HepG2 (cell line): ENCODE measurements at regions not wholly inside any gene's neighbourhood (a gene's known extent, or its start where the extent isn't known, plus 50 kb on each side); places are given as distances from the start of the nearest gene placed in this dataset.

Source experiments
- ATAC-seq: fragments of 200-7000 bp; cut with Tn5 transposase; 3 replicates; pipeline ENCODE4 v1.9.1; 2020; ENCODE audit warnings: mild to moderate bottlenecking, moderate library complexity
- BruUV-seq: library from RNA; stranded (reverse); fragments of 400-500 nt; replicated peaks from 2 replicates; lab custom pipeline; 2021; lab: Mats Ljungman, UMichigan
- CTCF ChIA-PET: fragments of 300-600 bp; formaldehyde crosslinking; extraction: SDS; loops from one replicate; lab custom pipeline; 2021; ENCODE audit warnings: low total read pairs, inconsistent platforms, low intra/inter-chr PET ratio; lab: Yijun Ruan, JAX
- POLR2A ChIA-PET: fragments of 350-600 bp; sonication (Branson Sonifier 250); formaldehyde crosslinking; loops from one replicate; lab custom pipeline; 2020; ENCODE audit warnings: antibody characterized with exemption, inconsistent platforms; lab: Yijun Ruan, JAX
- DNase-seq: peaks from one replicate; pipeline ENCODE4 v3.0.0-alpha.2; 2015; ENCODE audit warnings: low spot score
- FAIRE-seq: peaks from 3 replicates; lab custom pipeline; 2011; peaks lifted over from hg19 to GRCh38; lab: Jason Lieb, UNC
- H2AFZ ChIP-seq: one replicate; pipeline ENCODE4 v1.6.1; 2011; ENCODE audit warnings: low read length, inconsistent platforms
- H3K27ac ChIP-seq: fragments of 300-600 bp; 3 replicates; pipeline ENCODE4 v1.8.0; 2011; ENCODE audit warnings: mixed run types, mild to moderate bottlenecking, mixed read lengths, low read length, inconsistent platforms; ENCODE audit not compliant: insufficient read depth; ENCODE audit errors: extremely low read length
- H3K27me3 ChIP-seq, 2 experiments: fragments of 200-600 bp in 1 of 2; 2 replicates in 1 of 2; 3 replicates in 1 of 2; pipeline versions ENCODE4 v1.6.0 to v1.8.0; 2011; ENCODE audit warnings: low read length in 2 of 2, mild to moderate bottlenecking in 2 of 2, moderate library complexity in 2 of 2, inconsistent platforms in 1 of 2; ENCODE audit not compliant: insufficient read depth in 2 of 2, control insufficient read depth in 1 of 2
- H3K36me3 ChIP-seq, 2 experiments: fragments of 200-600 bp in 1 of 2; replicated peaks in 1 of 2; 2 replicates in 1 of 2; 3 replicates in 1 of 2; pipeline versions ENCODE4 v1.5.1 to v1.8.0; 2011; ENCODE audit warnings: low read length in 2 of 2, inconsistent platforms in 1 of 2; ENCODE audit not compliant: insufficient read depth in 2 of 2, control insufficient read depth in 1 of 2
- H3K4me1 ChIP-seq: 2 replicates; pipeline ENCODE4 v1.5.1; 2012; ENCODE audit warnings: low read length, inconsistent platforms; ENCODE audit not compliant: insufficient read depth
- H3K4me2 ChIP-seq: 2 replicates; pipeline ENCODE4 v1.6.0; 2011; ENCODE audit warnings: low read depth, low read length, inconsistent platforms
- H3K4me3 ChIP-seq, 3 experiments: fragments of 200-600 bp in 1 of 3; sonication (generic), shearing (Covaris generic) in 1 of 3; replicated peaks in 1 of 3; 2 replicates each; pipeline ENCODE4 v1.5.1; 2011 to 2016; ENCODE audit warnings: low read length in 3 of 3, inconsistent platforms in 2 of 3, low read depth in 2 of 3, mild to moderate bottlenecking in 2 of 3, control low read depth in 1 of 3, mixed read lengths in 1 of 3; ENCODE audit not compliant: insufficient read depth in 1 of 3
- H3K79me2 ChIP-seq: one replicate; pipeline ENCODE4 v1.6.1; 2011; ENCODE audit warnings: low read length, inconsistent platforms; ENCODE audit not compliant: insufficient read depth
- H3K9ac ChIP-seq: 2 replicates; pipeline ENCODE4 v1.6.0; 2011; ENCODE audit warnings: mild to moderate bottlenecking, low read depth, low read length, inconsistent platforms; ENCODE audit not compliant: insufficient read depth
- H3K9me3 ChIP-seq: 2 replicates; pipeline ENCODE4 v1.5.1; 2012; ENCODE audit warnings: mild to moderate bottlenecking, low read length
- H4K20me1 ChIP-seq: 2 replicates; pipeline ENCODE4 v1.6.0; 2011; ENCODE audit warnings: inconsistent platforms, mild to moderate bottlenecking, low read length, moderate library complexity; ENCODE audit not compliant: insufficient read depth
- CBX5 ChIP-seq: sonication (generic); formaldehyde crosslinking; IDR thresholded peaks from 2 replicates; pipeline ENCODE4 v1.4.0; 2020; ENCODE audit warnings: missing genetic modification reagents, borderline replicate concordance
- CCAR2 ChIP-seq: fragments of 200-400 bp; formaldehyde crosslinking; optimal IDR thresholded peaks from 2 replicates; pipeline ENCODE3; 2018; ENCODE audit warnings: low read depth, mild to moderate bottlenecking, low read length, moderate library complexity
- GATAD2A ChIP-seq: IDR thresholded peaks from 2 replicates; pipeline ENCODE4 v1.6.1; 2016
- KDM5A ChIP-seq: fragments of 200-600 bp; sonication (generic); IDR thresholded peaks from 2 replicates; pipeline ENCODE4 v1.7.0; 2018; ENCODE audit warnings: antibody characterized with exemption, mild to moderate bottlenecking, low read length, borderline replicate concordance
- MAF1 ChIP-seq: sonication (generic); formaldehyde crosslinking; IDR thresholded peaks from 2 replicates; pipeline ENCODE4 v1.5.0; 2020; ENCODE audit warnings: missing genetic modification reagents, borderline replicate concordance
- NRL ChIP-seq: sonication (generic); formaldehyde crosslinking; IDR thresholded peaks from 2 replicates; pipeline ENCODE4 v1.5.0; 2020; ENCODE audit warnings: missing genetic modification reagents, mild to moderate bottlenecking, moderate library complexity, borderline replicate concordance
- RXRA ChIP-seq: sonication (generic); formaldehyde crosslinking; IDR thresholded peaks from 2 replicates; pipeline ENCODE4 v1.5.1; 2020; ENCODE audit warnings: missing genetic modification reagents
- SNAPC4 ChIP-seq: sonication (generic); formaldehyde crosslinking; IDR thresholded peaks from 2 replicates; pipeline ENCODE4 v1.4.0; 2020; ENCODE audit warnings: mild to moderate bottlenecking, missing genetic modification reagents
- TRAFD1 ChIP-seq: sonication (generic); formaldehyde crosslinking; IDR thresholded peaks from 2 replicates; pipeline ENCODE4 v1.5.1; 2020; ENCODE audit warnings: missing genetic modification reagents, mild to moderate bottlenecking, borderline replicate concordance
- TRIM22 ChIP-seq: fragments of 450-650 bp; IDR thresholded peaks from 2 replicates; pipeline ENCODE4 v1.6.1; 2017
- ZNF441 ChIP-seq: sonication (generic); formaldehyde crosslinking; IDR thresholded peaks from 2 replicates; pipeline ENCODE4 v1.7.0; 2021; ENCODE audit warnings: missing genetic modification reagents, borderline replicate concordance
- ZNF557 ChIP-seq: sonication (generic); formaldehyde crosslinking; IDR thresholded peaks from 2 replicates; pipeline ENCODE4 v1.4.0; 2020; ENCODE audit warnings: missing genetic modification reagents
- ZNF562 ChIP-seq: sonication (generic); formaldehyde crosslinking; IDR thresholded peaks from 2 replicates; pipeline ENCODE4 v1.8.0; 2022; ENCODE audit warnings: missing genetic modification reagents, borderline replicate concordance
- ZNF768 ChIP-seq: sonication (generic); formaldehyde crosslinking; IDR thresholded peaks from 2 replicates; pipeline ENCODE4 v1.4.0; 2020; ENCODE audit warnings: missing genetic modification reagents
- ZNF792 ChIP-seq: IDR thresholded peaks from 2 replicates; pipeline ENCODE4 v1.6.1; 2016
- ZSCAN21 ChIP-seq: sonication (generic); formaldehyde crosslinking; IDR thresholded peaks from 2 replicates; pipeline ENCODE4 v1.8.0; 2022; ENCODE audit warnings: mild to moderate bottlenecking, missing genetic modification reagents, moderate library complexity, borderline replicate concordance
- WGBS: methylation state at CpG from one replicate; pipeline ENCODE4 v1.1.6; 2017; ENCODE audit warnings: low lambda C conversion rate; 5-methylcytosine and 5-hydroxymethylcytosine counted together
- in situ Hi-C: cut with HindIII; loops from 2 replicates; pipeline ENCODE4 v1.10.0; 2017; ENCODE audit warnings: low pct_unique_long_range_greater_than_20kb; ENCODE audit not compliant: extremely low pct_ligation_motif_present
- intact Hi-C: fragments of 100-400 bp; cut with micrococcal nuclease; formaldehyde crosslinking; loops from one replicate; pipeline ENCODE4 v1.10.0; 2022; ENCODE audit not compliant: unreplicated experiment

- TF ChIP-seq ZNF768 (CRISPR knock-in tag) (no peak), SNAPC4 (CRISPR knock-in tag) (no peak), ZNF562 (CRISPR knock-in tag) (no peak), ZNF441 (CRISPR knock-in tag) (no peak), ZNF792 (CRISPR knock-in tag) (no peak), GATAD2A (CRISPR knock-in tag) (no peak)
- TF ChIP-seq, all 625 proteins: peak for 0
These were observed 191.6 kb downstream of the LSM5 start (continued) for GRCh38 chr7:32298408-32299132.

GRCh38 chr7:32293833-32294232, 196.3 kb downstream of the LSM5 start:
- 27% methylated on average over 2 of the region's 5 CpGs for WGBS
- ChIA-PET POLR2A (no interaction called here), CTCF (no interaction called here)
- no peaks in the 10 kb centered on the region for H3K4me1 ChIP-seq
- FAIRE-seq: no peak
- H3K27ac ChIP-seq: no peak overlapping the region
- no peaks in the 10 kb centered on the region for H3K9me3 ChIP-seq
- no peaks in the 10 kb centered on the region for H3K79me2 ChIP-seq
- intact Hi-C loops (no loop called here), in situ Hi-C loops (no loop called here)
- DNase-seq: no peak
- H4K20me1 ChIP-seq: 0 out of 2 replicates have a peak, but pooled peaks cover 2% of the 10 kb centered on the region
- no TSS peak for BruUV-seq
- H2AFZ ChIP-seq: no peak overlapping the region
- H3K4me2 ChIP-seq: no peak overlapping the region
- H3K36me3 ChIP-seq: no peaks in the 10 kb centered on the region
- H3K27me3 ChIP-seq: peaks cover 0 to 33% of the 10 kb centered on the region in 2 experiments; a peak in 4 of 5 replicates
- ATAC-seq: no peak
- no peak overlapping the region for H3K4me3 ChIP-seq
- H3K9ac ChIP-seq: no peak overlapping the region
- TF ChIP-seq RXRA (no peak), NRL (CRISPR knock-in tag) (no peak), TRAFD1 (CRISPR knock-in tag) (no peak), CBX5 (no peak), MAF1 (CRISPR knock-in tag) (no peak), KDM5A (no peak), ZSCAN21 (no peak), TRIM22 (no peak), CCAR2 (no peak), ZNF557 (CRISPR knock-in tag) (no peak)
